ENCODE measurements at regions not wholly inside any gene's neighbourhood (a gene's known extent, or its start where the extent isn't known, plus 50 kb on each side); places are given as distances from the start of the nearest gene placed in this dataset.

DNA sequence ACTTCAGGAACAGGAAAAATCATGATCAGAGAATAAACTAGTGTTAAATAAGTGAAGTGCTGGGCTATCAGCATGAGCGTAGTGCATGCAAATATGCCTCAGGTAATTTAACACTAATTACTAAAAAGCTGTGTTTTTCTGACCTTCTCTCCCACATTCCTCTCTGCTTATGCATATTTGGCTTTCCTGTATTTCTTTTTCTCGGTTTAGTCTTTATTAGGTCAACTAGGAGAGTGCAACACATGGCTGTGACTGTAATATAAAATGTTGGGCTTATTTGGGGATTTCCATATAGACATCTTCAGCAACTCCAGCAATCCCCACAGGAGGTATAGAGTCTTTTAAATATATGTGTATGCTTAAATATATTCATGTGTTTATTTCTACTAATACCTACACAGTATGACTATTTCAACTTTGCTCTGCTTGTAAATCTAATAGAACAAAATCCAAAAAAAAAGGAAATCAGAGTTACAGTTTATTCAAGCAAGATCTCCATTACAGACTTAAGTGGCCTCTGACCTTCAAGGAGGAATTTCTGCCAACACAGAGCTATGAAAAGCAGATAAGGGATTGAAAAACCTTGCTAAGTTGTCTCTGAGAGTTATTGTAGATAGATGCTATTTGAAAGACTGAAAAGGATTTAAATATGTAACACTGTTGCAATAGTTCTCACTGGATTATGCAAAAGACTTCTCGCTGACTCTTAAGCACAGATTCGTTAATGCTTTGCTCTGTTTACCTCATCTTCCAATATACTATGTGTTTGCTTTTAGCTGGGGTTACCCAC lies 359.5 kb upstream of the RGPD4 start:
- TF ChIP-seq TAF1 (IDR thresholded peaks at IDR 0.05; ENCODE audit: borderline replicate concordance, insufficient read depth, low read length), result no peak
- TF ChIP-seq POLR2AphosphoS5 (IDR thresholded peaks at IDR 0.05; ENCODE audit: low read depth, low read length), result no peak
- TF ChIP-seq FOXP2 (optimal IDR thresholded peaks at IDR 0.05; ENCODE audit: borderline replicate concordance, extremely low read depth, extremely low read length, insufficient read depth), result no peak
- TF ChIP-seq SIN3A (IDR thresholded peaks at IDR 0.05; ENCODE audit: borderline replicate concordance, insufficient read depth, low read length), result no peak
- TF ChIP-seq, protein P1, sequence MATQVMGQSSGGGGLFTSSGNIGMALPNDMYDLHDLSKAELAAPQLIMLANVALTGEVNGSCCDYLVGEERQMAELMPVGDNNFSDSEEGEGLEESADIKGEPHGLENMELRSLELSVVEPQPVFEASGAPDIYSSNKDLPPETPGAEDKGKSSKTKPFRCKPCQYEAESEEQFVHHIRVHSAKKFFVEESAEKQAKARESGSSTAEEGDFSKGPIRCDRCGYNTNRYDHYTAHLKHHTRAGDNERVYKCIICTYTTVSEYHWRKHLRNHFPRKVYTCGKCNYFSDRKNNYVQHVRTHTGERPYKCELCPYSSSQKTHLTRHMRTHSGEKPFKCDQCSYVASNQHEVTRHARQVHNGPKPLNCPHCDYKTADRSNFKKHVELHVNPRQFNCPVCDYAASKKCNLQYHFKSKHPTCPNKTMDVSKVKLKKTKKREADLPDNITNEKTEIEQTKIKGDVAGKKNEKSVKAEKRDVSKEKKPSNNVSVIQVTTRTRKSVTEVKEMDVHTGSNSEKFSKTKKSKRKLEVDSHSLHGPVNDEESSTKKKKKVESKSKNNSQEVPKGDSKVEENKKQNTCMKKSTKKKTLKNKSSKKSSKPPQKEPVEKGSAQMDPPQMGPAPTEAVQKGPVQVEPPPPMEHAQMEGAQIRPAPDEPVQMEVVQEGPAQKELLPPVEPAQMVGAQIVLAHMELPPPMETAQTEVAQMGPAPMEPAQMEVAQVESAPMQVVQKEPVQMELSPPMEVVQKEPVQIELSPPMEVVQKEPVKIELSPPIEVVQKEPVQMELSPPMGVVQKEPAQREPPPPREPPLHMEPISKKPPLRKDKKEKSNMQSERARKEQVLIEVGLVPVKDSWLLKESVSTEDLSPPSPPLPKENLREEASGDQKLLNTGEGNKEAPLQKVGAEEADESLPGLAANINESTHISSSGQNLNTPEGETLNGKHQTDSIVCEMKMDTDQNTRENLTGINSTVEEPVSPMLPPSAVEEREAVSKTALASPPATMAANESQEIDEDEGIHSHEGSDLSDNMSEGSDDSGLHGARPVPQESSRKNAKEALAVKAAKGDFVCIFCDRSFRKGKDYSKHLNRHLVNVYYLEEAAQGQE (IDR thresholded peaks at IDR 0.05; ENCODE audit: insufficient read depth in 1 of 2, low read depth in 2 of 2, low read length in 2 of 2), result no peak

DNA sequence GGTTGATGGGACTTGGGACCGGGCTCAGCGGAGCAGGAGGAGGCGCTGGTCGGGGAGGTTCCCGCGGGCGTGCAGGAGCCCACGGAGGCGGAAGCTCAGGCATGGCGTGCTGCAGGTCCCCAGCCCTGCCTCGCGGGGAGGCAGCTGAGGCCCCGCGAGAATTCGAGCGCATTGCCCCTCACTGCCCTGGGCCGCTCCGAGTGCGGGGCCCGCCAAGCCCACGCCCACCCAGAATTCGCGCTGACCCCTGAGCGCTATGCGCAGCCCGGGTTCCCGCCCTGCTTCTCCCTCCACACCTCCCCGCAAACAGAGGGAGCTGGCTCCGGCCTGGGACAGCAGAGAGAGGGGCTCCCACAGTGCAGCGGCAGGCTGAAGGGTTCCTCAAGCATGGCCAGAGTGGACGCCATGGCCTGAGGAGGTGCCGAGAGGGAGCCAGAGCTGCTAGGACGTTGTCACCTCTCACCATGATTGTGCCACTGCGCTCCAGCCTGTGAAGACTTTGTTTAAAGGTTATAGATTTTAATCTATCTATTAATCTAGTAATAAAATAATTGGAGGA lies 357.2 kb upstream of the RGPD4 start:
- no peak for TF ChIP-seq TAF1 (IDR thresholded peaks at IDR 0.05; ENCODE audit: borderline replicate concordance, insufficient read depth, low read length)
- no peak for TF ChIP-seq SIN3A (IDR thresholded peaks at IDR 0.05; ENCODE audit: borderline replicate concordance, insufficient read depth, low read length)
- no peak for TF ChIP-seq FOXP2 (optimal IDR thresholded peaks at IDR 0.05; ENCODE audit: borderline replicate concordance, extremely low read depth, extremely low read length, insufficient read depth)
- TF ChIP-seq POLR2AphosphoS5 (IDR thresholded peaks at IDR 0.05; ENCODE audit: low read depth, low read length), result no peak
- TF ChIP-seq, protein P1 (IDR thresholded peaks at IDR 0.05; ENCODE audit: insufficient read depth in 1 of 2, low read depth in 2 of 2, low read length in 2 of 2), result no peak

DNA sequence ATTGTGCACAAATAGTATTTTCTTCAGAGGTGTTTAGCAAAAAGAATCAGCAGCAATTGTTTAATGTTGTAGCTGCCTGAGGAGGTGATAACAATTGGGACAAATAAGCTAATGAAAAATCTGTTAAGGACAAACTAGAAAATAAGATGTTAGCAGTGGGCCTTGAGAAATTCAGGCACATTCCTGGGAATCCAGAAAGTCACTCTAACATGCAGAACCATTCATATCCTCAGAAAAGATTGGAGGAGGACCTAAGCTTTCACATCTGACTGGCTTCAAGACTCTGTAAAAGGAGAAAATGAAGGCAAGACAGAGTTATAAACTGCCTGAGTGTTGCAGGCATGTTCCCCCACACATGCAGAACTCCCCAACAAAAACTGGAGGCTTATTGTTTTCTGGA lies 353.5 kb upstream of the RGPD4 start:
- TF ChIP-seq SIN3A (IDR thresholded peaks at IDR 0.05; ENCODE audit: borderline replicate concordance, insufficient read depth, low read length), result no peak
- TF ChIP-seq, protein P1 (IDR thresholded peaks at IDR 0.05; ENCODE audit: insufficient read depth in 1 of 2, low read depth in 2 of 2, low read length in 2 of 2), result no peak
- no peak for TF ChIP-seq TAF1 (IDR thresholded peaks at IDR 0.05; ENCODE audit: borderline replicate concordance, insufficient read depth, low read length)
- TF ChIP-seq POLR2AphosphoS5 (IDR thresholded peaks at IDR 0.05; ENCODE audit: low read depth, low read length), result no peak
- TF ChIP-seq FOXP2 (optimal IDR thresholded peaks at IDR 0.05; ENCODE audit: borderline replicate concordance, extremely low read depth, extremely low read length, insufficient read depth), result no peak

DNA sequence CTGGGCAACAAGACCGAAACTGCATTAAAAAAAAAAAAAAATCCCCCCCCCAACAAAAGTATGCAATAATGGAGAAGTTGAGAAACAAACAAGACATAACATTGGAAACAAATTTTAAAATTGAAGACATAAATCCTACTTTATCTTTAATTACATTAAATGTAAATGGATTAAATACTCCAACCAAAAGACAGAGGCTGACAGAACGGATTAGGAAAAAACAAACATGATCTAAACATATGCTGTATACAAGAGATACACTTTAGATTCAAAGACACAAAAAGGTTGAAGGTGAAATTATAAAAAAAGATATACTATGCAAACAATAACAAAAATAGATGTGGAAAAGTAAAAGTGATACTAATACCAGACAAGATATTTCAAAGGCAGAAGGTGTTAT lies 350.8 kb upstream of the RGPD4 start:
- TF ChIP-seq FOXP2 (optimal IDR thresholded peaks at IDR 0.05; ENCODE audit: borderline replicate concordance, extremely low read depth, extremely low read length, insufficient read depth), result no peak
- TF ChIP-seq, protein P1 (IDR thresholded peaks at IDR 0.05; ENCODE audit: insufficient read depth in 1 of 2, low read depth in 2 of 2, low read length in 2 of 2), result no peak
- no peak for TF ChIP-seq POLR2AphosphoS5 (IDR thresholded peaks at IDR 0.05; ENCODE audit: low read depth, low read length)
- no peak for TF ChIP-seq SIN3A (IDR thresholded peaks at IDR 0.05; ENCODE audit: borderline replicate concordance, insufficient read depth, low read length)
- no peak for TF ChIP-seq TAF1 (IDR thresholded peaks at IDR 0.05; ENCODE audit: borderline replicate concordance, insufficient read depth, low read length)
